Suppressor macrophage treated with lipopolysaccharide for 1 hour (primary cell): ENCODE measurements at regions not wholly inside any gene's neighbourhood (a gene's known extent, or its start where the extent isn't known, plus 50 kb on each side); places are given as distances from the start of the nearest gene placed in this dataset.

Source experiments
- DNase-seq, 3 donors: peaks; one replicate each; pipeline ENCODE4 v3.0.0-alpha.2; 2020 to 2022

DNA sequence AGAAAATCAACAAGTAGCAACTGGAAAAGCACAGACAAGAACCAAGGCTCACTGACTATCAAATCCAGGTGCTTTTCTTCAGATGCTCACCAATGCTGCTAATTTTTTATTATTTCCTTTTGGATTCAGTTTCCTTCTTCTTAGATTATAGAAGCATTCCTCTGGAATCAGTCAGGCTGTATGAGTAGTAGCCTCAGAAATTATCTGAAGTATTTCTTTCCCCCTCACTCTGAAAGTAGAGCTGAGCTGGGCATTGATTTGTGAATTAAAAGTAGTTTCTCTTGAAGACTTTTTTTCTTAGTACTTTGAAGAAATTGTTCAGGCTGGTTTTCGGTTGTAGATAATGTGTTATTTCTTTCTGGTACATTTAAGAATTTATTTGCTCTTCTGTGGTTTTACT is 273.7 kb downstream of the NOL4 start:
- no peak for DNase-seq

DNA sequence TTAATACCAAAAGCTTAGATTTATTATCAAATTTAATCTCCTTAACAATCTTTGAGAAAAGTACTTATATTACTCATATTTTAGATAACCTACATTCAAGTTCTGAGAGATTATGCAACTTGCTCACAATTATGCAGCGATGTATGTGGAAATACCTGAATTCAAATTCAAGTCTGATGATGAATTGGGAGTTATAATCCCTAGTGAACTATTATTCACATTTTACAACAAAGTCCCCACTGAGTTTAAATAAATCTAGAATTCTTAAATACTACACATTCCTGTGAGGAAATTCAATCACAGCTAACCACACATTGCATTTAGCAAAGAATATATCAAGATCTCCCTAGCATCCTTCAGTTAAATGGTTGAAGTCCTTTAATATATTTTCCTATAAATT is 278.4 kb downstream of the NOL4 start:
- no peak for DNase-seq

DNA sequence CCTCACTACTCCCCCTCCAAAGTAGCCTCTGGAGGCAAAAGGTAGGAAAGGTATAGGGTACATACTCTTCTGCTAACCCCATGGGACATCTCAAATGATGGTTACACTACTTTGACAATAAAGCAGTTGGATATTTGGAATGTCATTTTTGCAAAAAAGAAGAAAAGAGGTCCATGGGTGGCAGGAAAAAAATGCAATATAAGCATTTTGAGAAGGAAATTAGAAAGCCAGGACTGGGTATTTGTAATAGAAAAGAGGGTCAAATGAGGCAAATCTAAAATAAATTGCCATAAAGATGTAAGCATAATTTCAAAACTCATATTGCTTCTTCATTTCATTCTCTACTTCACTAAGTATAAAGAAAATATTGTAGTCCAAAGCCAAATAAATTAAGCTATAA is 280.2 kb downstream of the NOL4 start:
- DNase-seq: no peak

DNA sequence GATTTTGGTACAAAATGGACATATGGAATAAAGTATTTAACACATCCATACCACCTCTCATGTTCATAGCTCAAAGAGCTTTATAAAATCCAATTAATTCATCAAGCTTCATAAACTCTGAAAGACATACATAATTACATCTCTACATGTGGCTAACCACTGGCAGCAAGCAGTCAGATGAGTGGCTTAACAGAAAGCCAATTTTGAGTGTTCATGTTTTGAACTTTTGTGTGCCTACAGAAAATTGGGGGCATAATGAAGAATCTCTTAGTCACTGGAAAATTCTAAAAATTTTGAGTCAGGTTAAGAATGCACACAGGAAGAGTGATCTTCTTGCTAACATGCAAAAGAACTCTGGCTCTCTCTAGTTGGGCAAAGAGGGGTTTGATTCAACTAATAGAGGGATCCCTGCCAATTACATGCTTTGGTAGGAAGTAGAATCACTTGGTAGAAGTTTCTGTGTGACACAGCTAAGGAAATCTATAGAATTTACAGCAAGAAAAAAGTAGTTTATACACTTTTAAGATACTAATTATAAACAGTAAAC is 287.4 kb downstream of the NOL4 start:
- DNase-seq: no peak

DNA sequence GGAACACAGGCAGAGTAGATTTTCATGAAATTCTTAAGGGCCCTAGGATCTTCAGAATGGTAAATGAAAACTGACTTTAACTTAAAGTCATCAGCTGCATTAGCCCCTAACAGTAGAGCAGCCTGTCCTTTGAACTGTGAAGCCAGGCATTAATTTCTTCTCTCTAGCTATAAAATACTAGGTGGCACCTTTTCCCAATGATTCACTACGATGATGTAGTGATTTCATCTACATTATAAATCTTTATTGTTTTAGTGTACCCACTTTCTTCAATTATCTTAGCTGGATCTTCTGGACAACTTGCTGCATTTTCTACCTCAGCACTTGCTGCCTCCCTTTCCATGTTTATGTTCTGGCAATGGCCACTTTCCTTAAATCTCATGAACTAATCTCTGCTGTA is 290.5 kb downstream of the NOL4 start:
- DNase-seq: no peak

DNA sequence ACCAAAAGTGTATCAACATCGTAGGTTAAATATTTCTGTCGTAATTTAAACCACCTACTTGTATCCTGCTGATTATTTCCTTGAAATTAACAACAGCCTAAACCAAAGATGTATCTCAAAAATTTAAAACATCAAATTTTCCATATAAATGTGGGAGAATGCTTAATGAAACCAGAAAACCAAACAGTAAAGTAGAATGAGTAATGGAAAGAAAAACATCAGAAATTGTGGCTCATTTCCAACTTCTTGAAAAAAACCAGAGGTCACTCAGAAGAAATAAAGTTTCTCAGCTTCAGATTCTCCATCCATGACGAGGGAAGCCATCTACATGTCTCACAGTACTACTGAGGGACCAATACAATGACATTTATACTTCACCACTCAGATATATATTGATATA is 296.5 kb downstream of the NOL4 start:
- DNase-seq: no peak

DNA sequence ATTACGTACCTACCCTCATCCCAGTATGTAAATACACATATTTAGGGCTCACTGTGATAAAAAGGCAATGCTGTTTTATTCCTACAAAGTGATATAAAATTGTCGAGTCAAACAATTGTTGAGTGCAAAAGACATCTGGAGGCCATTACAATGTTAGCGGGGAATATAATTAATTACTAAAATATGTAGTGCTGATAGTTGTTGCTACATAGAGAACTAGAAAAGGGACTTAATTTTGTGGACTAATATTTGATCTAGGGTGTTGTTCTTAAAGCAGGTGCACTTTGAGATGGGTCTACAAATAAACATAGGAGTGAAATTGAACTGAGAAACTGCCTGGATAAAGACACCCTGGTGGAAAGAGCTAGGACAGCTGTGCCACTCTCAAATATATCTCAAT is 300.1 kb downstream of the NOL4 start:
- DNase-seq: no peak

DNA sequence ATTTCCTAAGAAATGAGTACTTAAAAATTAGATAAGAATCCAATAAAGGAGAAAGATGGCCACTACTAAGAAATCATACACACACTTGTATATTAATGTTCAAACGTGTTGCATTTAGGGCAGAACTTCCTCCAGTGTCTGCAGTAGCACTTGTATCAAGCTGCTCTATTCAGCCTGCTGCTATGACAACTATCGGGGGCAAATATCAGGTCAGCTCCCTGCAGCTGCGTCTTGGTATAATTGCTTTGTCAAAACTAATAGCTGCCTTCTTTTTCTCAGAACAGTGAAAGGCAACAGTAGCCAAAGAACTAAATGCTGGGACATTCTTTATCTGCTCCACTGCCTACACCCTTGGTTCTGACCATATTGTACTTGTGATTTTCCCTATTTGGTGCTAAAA is 300.7 kb downstream of the NOL4 start:
- DNase-seq: no peak

DNA sequence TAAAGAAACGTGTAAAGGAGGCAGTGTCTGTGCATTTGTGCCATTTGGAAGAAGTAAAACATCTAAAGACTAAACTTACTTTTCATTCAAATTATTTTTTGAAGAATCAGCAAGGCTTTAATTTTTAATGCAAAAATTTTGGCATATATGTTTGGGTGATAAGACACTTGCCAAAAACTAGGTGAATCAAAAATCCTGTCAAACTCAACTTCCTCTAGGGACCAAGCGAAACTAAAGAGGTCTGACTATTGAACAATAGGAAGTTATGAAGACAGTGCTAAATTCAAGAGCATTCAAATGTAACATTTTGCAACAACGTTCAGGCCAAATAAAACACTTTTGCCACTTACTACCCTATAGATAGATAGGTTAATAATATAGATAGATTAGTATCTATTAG is 306.1 kb downstream of the NOL4 start:
- no peak for DNase-seq

DNA sequence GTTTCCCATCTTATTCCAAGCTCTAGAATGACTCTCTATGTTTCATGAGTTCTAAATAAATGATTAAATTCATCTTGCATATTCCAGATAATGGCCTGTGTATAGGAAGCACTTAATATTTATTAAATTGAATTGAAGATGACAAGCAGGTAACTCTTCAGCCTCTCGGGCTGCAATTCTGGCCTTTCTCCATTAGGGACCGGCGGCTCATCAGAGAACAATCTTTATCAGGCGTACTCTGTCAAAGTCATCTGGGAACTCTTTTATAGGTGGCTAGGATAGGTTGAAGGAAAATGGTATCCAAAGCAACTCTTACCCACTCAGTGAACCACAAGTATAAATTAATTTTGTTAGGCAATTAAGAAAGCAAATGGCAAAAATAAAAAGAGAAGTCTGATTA is 308.5 kb downstream of the NOL4 start:
- no peak for DNase-seq

DNA sequence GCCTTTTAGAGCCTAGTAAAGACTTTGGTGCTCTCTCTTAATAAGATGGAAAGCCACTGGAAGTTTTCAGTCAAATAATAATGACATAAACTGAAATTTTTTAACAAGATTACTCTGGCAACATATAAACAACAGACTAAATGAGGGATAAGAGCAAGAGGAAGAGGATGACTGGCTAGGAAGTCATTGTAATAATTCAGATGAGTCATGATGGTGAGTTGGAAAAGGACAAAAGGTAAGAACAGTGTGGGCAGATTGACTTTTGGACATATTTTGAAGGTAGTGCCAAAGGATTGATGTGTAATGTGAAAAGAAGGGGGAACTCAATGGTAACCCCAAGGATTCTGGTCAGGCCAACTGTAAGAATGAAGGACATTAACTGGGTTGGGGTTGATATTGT is 310.3 kb downstream of the NOL4 start:
- no peak for DNase-seq

DNA sequence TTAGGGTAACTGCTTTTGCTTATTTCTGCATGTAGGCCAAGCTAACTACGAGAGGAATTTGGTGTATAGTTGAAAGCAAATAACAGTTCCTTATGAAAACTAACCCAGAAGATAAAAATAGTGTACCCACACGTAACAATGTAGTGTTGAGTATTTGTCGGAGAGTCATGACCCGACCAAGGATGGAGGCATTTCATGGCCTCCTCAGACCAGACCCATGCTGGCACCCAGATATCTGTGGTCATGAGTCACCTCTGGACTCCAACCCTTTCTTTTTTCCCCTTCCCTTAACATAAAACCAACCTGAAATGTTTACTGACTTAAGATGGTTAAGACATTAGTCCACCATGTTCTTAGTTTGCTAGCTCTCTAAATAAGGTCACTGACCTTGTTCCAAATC is 318.7 kb downstream of the NOL4 start:
- no peak for DNase-seq

DNA sequence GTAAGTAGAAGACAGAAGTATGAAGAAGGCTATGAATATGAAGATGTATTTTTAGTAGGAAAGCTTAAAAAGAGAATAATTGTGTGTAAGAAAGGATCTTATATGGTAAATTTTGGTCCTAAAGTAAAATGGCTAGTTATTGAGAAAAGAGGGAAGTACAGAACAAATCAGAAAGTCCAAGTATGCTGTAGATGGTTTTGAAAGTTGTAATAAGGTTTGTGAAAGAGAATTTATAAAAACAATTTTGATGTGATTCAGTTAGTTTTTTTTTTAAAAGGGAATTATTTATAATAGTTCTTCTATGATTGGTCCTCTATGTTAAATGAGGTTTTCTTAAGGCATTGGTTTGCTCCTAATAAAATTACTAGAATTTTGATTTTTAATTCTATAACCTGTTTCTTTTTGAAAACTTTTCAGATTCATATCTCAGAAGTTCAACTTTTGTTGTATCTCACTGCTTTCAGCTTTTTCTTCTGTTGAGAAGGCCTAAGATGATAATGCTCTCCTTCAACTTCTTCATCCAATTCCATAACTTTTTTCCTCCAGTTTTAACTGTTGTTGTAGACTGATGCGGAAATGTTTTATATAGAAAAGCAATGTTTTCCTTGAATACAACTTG is 322.7 kb downstream of the NOL4 start:
- DNase-seq: no peak

DNA sequence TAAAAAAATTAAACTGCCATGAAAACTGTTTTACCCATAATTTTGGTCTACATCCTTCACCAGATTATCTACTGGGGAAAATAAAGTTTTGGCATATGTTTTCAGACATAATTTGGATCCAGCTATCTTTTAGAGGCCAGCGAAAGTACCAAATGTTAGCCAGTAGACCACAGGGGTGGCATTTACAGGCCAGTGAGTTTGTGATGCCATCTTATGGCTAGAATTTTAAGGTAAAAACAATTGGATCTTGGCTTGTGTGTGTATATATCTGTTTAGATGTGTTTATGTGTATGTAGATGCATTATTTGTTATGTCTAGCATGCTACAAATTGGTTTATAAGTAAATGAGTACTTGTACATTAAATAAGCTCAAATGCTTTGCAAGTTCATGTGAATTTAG is 322.6 kb downstream of the ASXL3 start:
- DNase-seq: no peak

DNA sequence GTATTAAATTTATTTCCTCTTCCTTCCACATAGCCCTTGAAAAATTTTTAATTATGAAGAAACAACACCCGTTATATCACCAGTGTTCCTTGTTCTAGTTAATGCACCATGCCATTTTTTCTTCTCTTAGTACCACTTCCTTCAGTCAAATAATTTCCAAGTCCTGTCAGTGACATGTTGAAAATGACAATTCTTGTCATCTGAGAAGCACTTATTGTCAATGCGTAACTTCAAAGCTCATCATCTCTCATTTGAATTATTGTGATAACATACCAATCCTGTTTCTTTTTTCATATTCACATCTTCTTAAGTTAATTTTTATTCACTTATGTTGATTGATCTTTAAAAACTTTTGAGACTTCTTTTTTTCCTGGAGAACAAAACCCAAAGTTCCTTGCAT is 320.4 kb downstream of the ASXL3 start:
- no peak for DNase-seq

DNA sequence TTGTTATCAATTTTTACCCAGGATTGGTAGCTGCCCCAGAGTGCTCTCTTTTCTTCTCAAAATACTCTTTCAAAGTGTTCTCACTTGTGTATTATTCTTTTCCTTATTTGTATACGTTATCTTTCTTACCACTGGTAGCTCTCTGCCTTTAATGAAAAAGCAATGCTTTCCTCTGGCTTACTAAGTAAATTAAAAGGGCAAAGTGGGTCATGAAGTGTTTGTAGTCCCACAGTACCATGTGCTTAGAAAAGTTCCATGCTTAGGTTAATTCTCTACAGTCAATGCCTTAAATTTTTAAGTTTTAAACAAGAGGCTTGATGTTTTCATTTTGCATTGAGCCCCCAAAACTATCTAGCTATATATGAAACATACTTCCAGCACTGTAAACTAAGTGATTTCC is 300.2 kb downstream of the ASXL3 start:
- DNase-seq: no peak

DNA sequence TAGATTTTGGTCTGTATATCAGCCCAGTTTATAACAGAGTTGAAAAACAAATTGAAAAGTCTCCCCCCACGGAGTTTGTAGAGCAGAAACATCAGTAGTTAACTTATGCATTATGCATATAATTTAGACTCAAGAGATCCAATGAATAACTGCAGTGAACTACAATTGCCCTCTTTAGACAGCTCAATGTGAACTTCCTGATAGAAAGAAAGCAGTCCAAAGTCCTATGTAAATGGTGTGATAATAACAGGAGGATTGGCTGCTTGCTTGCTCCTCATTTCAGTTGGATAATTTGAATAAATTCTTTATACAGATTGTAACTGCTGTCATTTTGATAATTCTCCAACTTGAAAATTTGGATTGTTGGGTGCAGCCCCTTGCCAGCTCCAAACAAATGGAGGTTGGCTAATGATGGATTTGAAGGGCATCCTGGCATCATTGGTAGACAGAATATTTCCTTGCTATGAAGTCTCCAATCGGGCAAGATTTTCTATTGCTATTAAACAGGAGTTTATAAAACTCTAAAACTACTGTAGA is 297.1 kb downstream of the ASXL3 start:
- DNase-seq: no peak

DNA sequence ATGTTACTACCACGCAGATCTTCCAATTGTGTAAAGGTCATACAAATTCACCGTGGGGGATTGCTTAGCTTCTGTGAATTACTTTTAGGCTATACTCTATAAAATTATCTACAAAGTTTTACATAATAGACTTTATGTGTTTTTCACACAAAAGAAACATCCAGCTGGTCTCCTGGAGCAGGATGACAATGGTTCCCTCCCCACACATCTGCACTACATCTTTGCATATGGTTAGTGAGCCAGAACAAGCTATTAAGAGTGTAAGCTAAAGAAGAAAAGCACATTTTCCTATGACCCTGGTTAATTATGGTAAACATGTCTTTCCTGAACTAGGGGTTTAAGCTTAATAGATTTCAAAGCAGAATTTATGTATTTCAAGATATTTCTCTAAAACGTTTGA is 295.1 kb downstream of the ASXL3 start:
- no peak for DNase-seq

DNA sequence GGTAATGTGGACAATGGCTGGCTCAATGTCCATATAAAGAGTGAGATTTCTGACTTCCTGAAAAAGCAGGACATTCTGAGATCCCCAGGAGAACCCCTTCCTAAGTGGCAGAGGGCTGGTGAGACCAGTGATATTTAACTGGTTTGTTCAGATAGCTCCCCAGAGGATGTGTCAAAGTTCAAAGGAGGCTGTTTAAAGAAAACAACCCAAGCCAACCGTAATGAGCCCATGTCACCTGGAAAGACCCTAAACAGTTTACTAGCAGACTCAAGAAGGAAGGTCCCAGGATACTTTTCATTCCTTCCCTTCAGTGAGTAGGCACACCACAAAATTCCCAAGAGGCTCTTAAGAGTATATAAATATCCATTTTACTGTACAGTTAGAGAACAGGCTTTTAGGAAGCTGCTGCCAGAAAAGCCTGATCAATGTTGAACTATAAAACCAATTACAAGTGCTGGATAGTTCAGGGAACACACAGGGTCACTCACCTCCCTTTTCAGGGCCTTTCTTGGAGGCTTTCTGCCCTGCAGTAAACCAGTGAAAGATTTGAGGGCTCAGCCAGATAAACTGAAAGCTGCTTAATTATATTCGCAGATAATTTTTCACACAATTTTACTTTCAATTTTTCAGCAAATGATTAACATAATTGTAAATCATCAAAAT is 293.5 kb downstream of the ASXL3 start:
- no peak for DNase-seq

DNA sequence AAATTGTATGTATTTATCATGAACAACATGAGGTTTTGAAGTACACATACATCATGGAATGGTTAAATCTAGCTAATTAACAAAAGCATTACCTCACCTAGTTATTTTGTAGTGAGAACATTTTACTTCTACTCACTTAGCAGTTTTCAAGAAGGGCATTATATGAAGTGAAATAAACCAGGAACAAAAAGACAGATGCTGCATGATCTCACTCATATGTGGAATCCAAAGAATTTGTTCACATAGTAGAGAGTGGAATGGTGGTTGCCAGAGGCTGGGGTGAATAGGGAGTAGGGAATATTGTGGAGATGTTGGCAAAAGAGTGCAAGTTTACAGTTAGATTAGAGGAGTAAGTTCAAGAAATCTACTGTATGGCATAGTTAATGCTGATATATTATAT is 292.0 kb downstream of the ASXL3 start:
- no peak for DNase-seq

DNA sequence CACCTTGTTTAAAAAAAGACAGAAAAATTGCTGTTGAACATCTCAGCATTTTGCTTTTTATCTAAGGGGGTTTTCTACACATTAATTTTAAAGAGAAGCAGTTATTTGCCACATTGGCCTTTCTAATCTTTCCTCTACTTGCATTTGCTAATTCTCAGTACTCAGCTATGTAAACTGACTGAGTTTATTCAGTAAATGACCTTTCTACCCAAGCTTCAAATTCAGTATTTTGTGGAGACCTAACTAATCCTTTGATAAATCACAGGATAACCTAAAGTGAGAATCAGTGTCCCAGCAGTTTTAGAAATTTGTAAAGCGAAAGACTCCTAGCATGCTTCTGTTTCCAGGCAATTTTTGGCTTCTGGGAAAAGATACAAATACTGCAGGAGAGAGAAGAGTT is 288.4 kb downstream of the ASXL3 start:
- DNase-seq: no peak

DNA sequence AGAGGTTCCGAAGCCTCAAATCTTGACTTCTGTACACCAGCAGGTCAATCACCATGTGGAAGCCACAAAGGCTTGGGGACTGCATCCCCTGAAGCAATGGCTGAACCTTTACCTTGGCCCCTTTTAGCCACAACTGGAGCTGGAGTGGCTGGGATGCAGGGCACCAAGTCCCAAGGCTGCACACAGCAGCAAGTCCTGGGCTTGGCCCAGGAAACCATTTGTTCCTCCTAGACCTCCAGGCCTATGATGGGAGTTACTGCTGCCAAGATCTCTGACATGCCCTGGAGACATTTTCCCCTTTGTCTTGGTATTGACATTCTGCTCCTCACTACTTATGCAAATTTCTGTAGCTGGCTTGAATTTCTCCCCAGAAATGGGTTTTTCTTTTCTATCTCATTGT is 285.9 kb downstream of the ASXL3 start:
- DNase-seq: no peak

DNA sequence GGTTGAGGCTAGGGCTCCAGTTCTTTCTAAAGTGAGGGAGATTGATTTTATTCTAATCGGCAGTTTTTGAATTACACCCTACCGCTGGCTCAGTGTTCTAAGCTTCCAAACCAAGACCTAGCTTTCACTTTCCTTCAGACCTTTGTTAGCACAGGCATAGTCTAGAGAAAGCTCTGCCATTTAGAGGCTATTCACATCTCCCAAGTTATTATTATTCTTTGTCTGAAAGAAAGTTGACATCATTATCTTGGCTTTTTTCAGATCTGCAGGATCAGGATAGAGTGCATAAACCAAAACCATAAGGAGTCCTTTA is 276.8 kb downstream of the ASXL3 start:
- DNase-seq: no peak

DNA sequence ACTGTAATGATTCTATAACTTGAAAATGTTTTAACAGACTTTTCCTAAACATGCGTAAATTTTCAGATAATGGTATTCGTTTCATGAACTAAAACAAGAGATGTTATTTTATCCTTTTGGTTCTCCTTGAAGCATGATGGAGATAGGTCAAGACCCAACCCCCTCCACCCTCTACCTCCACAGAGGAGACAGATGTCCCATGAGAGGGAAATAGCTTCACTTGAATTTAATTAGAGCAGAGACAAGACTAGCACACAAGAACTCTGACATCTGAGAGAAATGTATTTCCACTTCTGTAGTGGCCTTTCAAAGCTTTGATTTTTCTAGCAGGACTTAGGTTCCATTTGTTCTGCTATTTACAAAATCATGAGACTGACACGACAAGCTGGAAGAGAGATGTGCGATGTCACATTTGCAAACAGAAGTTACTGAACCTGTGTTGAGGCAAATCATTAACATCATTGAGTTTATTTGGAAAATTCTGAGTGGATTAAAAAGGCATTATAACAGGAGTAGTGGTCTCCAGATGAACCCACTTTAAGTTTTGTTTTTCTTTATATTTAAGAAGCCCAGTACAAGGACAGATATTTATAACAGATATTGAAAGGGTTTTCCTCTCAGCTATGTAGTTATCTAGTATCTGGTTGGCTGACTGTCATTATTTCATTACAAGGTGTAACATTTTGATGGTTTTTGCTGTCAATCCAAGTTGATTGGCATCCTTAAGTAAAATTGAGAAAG is 276.2 kb downstream of the ASXL3 start:
- DNase-seq: no peak
